NT2/D1 (cell line): ENCODE measurements at regions not wholly inside any gene's neighbourhood (a gene's known extent, or its start where the extent isn't known, plus 50 kb on each side); places are given as distances from the start of the nearest gene placed in this dataset.

Experiments used
- SUZ12 ChIP-seq: IDR thresholded peaks from 2 replicates; pipeline ENCODE4 v1.6.1; 2011; ENCODE audit not compliant: insufficient read length, insufficient read depth; ENCODE audit errors: extremely low read depth
- YY1 ChIP-seq: IDR thresholded peaks from 2 replicates; pipeline ENCODE4 v1.6.1; 2011; ENCODE audit not compliant: insufficient read length, insufficient read depth
- ZNF274 ChIP-seq: IDR thresholded peaks from 2 replicates; pipeline ENCODE4 v1.6.1; 2011; ENCODE audit warnings: mild to moderate bottlenecking, low read depth, low read length

DNA sequence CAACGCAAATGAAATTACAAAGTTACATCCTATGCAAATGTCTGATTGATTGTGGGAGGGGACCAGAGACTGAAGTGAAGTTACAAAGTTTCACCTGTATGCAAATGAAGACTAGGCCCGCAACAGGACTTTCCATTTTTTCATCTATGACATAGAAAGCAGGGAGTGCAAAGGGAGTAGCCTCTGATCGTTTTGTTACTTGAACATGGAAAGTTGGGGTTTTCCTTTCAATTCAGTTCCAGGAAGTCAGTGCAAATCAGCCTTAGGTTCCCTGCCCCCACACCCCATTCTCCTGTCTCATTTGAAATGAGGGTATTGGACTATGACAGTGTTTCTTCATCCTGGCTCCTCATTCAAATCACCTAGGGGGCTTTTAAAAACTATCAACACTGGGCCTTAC, 96.9 kb upstream of the HABP2 start:
- TF ChIP-seq SUZ12 (no peak), YY1 (no peak), ZNF274 (no peak)
